ENCODE measurements at regions not wholly inside any gene's neighbourhood (a gene's known extent, or its start where the extent isn't known, plus 50 kb on each side); places are given as distances from the start of the nearest gene placed in this dataset.

DNA sequence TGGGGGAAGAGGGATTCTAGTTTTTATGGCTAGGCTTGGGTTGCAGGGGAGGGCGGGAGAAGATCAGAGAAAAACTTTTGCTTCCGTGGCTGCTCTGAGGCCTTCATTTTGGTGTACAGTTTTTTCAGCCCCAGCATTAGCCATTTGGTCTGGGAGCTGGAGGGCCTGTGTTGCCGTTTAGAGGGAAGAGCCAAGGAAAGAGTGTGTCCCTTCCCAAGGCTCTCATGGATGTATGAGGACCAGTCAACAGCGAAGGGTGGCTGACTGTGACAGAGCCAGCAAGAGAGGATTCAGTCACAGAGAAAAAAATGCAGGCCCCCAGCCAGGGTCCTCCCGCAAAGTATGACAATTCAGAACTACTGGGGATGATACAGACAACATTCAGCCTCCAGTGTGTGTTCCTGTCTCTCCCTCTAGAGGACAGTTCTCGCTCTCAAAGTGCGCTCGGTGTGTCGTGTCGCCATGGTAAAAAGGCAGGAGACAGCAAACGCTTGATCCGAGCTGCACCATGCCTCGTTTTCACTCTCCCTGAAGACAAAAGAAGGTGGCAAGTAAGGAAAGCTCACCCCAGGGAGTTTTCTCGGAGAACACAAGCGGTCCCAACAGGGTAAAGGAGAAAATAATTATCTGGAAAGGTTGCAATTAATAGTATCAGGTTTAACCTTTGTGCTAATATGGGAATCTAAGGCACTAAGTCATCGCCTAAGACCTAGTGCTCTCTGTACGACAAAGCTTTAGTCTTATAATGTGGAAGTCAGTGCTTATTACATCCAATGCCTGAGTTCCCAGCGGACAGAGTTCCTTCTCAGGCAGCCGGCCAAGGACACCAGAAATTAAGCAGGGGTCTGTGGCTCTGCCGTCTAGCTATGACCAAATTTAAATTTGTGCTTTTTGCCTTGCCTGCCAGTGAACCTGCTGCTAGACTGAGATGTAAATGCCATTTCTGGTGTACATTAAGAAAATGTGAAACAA is 157.3 kb upstream of the PLXNC1 start (continued):
- TF ChIP-seq HNRNPLL (IDR thresholded peaks at IDR 0.05; ENCODE audit: low read depth, low read length, poor library complexity, severe bottlenecking) (no peak), TCF7 (IDR thresholded peaks at IDR 0.05; ENCODE audit: borderline replicate concordance) (no peak), NFRKB (IDR thresholded peaks at IDR 0.05; ENCODE audit: low read depth) (no peak), NFE2L1 (tag; IDR thresholded peaks at IDR 0.05; ENCODE audit: borderline replicate concordance, low read depth) (no peak), SUPT5H (IDR thresholded peaks at IDR 0.05) (no peak), MAZ (CRISPR knock-in tag; conservative IDR thresholded peaks at IDR 0.05 in 1 of 2, IDR thresholded peaks at IDR 0.05 in 1 of 2) (peak in 1 of 2 experiments; percentile 27; a peak in 1 of 4 replicates), YY1 (IDR thresholded peaks at IDR 0.05; ENCODE audit: borderline replicate concordance in 1 of 3, control insufficient read depth in 1 of 3, extremely low read depth in 1 of 3, insufficient read depth in 3 of 3, insufficient read length in 1 of 3, insufficient replicate concordance in 2 of 3, low read depth in 1 of 3, low read length in 2 of 3) (peak in 1 of 3 experiments; percentile 6), SIN3A (IDR thresholded peaks at IDR 0.05; ENCODE audit: borderline replicate concordance in 2 of 2, control insufficient read depth in 1 of 2, low read depth in 2 of 2, low read length in 2 of 2) (no peak)
- TF ChIP-seq, protein P1, sequence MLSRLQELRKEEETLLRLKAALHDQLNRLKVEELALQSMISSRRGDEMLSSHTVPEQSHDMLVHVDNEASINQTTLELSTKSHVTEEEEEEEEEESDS (CRISPR knock-in tag; IDR thresholded peaks at IDR 0.05), result no peak
- TF ChIP-seq, protein P2, sequence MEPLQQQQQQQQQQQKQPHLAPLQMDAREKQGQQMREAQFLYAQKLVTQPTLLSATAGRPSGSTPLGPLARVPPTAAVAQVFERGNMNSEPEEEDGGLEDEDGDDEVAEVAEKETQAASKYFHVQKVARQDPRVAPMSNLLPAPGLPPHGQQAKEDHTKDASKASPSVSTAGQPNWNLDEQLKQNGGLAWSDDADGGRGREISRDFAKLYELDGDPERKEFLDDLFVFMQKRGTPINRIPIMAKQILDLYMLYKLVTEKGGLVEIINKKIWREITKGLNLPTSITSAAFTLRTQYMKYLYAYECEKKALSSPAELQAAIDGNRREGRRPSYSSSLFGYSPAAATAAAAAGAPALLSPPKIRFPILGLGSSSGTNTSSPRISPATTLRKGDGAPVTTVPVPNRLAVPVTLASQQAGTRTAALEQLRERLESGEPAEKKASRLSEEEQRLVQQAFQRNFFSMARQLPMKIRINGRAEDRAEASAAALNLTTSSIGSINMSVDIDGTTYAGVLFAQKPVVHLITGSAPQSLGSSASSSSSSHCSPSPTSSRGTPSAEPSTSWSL (CRISPR knock-in tag; IDR thresholded peaks at IDR 0.05; ENCODE audit: borderline replicate concordance), result no peak
- TF ChIP-seq, protein P3, sequence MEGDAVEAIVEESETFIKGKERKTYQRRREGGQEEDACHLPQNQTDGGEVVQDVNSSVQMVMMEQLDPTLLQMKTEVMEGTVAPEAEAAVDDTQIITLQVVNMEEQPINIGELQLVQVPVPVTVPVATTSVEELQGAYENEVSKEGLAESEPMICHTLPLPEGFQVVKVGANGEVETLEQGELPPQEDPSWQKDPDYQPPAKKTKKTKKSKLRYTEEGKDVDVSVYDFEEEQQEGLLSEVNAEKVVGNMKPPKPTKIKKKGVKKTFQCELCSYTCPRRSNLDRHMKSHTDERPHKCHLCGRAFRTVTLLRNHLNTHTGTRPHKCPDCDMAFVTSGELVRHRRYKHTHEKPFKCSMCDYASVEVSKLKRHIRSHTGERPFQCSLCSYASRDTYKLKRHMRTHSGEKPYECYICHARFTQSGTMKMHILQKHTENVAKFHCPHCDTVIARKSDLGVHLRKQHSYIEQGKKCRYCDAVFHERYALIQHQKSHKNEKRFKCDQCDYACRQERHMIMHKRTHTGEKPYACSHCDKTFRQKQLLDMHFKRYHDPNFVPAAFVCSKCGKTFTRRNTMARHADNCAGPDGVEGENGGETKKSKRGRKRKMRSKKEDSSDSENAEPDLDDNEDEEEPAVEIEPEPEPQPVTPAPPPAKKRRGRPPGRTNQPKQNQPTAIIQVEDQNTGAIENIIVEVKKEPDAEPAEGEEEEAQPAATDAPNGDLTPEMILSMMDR (IDR thresholded peaks at IDR 0.05 in 2 of 3, conservative IDR thresholded peaks at IDR 0.05 in 1 of 3; ENCODE audit: insufficient read depth in 2 of 3, low read depth in 1 of 3, low read length in 3 of 3), result peak; percentile 60 to 72 (median 61)
- TF ChIP-seq, protein P4, sequence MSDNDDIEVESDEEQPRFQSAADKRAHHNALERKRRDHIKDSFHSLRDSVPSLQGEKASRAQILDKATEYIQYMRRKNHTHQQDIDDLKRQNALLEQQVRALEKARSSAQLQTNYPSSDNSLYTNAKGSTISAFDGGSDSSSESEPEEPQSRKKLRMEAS (CRISPR knock-in tag; IDR thresholded peaks at IDR 0.05), result no peak

Measured in K562 (cell line).